ENCODE measurements at regions not wholly inside any gene's neighbourhood (a gene's known extent, or its start where the extent isn't known, plus 50 kb on each side); places are given as distances from the start of the nearest gene placed in this dataset.

- no peak for DNase-seq
- Histone ChIP-seq H3K27me3 (ENCODE audit: insufficient read depth, low read depth) (peaks cover 11% of the 10 kb centered on the region), H3K79me2 (ENCODE audit: low read depth) (no peaks in the 10 kb centered on the region), H3K4me2 (no peak overlapping the region), H3K4me3 (no peak overlapping the region), H3K4me1 (replicated peaks; ENCODE audit: insufficient read depth) (no peaks in the 10 kb centered on the region), H3K9me2 (ENCODE audit: insufficient read depth) (peaks cover under 1% of the 10 kb centered on the region; the same call in 1 of the 2 replicates), H3K9me3 (ENCODE audit: insufficient read depth, low read depth) (no peaks in the 10 kb centered on the region), H3F3A (ENCODE audit: insufficient read depth, low read depth) (no peaks in the 10 kb centered on the region), H3K36me3 (ENCODE audit: low read depth) (no peaks in the 10 kb centered on the region), H3K27ac (no peak overlapping the region), H4K20me1 (ENCODE audit: insufficient read depth) (no peaks in the 10 kb centered on the region), H2AFZ (no peak overlapping the region)
- POLR2A ChIA-PET (ENCODE audit: unreplicated experiment), result no interaction called here
- intact Hi-C loops (cut with micrococcal nuclease; ENCODE audit: unreplicated experiment), result no loop called here
- CTCF ChIA-PET, result no interaction called here
- no TSS peak for BruUV-seq (replicated peaks)
- TF ChIP-seq EZH2 (IDR thresholded peaks at IDR 0.05; ENCODE audit: low read depth) (no peak), CTCF (conservative IDR thresholded peaks at IDR 0.05) (no peak)
Measured at GRCh38 chr2:129444751-129445150, 534.7 kb upstream of the RAB6C start.

- no TSS peak for BruUV-seq (replicated peaks)
- POLR2A ChIA-PET (ENCODE audit: unreplicated experiment), result no interaction called here
Measured at GRCh38 chr2:129456691-129457090, 522.8 kb upstream of the RAB6C start.

GRCh38 chr2:129457277-129457818, 522.1 kb upstream of the RAB6C start:
- TF ChIP-seq CTCF (conservative IDR thresholded peaks at IDR 0.05) (no peak), EZH2 (IDR thresholded peaks at IDR 0.05; ENCODE audit: low read depth) (no peak)
- peaks cover 26% of the 10 kb centered on the region for H3K27me3 ChIP-seq (ENCODE audit: insufficient read depth, low read depth)
- intact Hi-C loops (cut with micrococcal nuclease; ENCODE audit: unreplicated experiment), result no loop called here
- no peak overlapping the region for H3K4me3 ChIP-seq
- DNase-seq, result no peak
- H3K27ac ChIP-seq, result no peak overlapping the region
- H4K20me1 ChIP-seq (ENCODE audit: insufficient read depth), result no peaks in the 10 kb centered on the region
- no TSS peak for BruUV-seq (replicated peaks)
- ChIA-PET CTCF (no interaction called here), POLR2A (ENCODE audit: unreplicated experiment) (no interaction called here)
- H3K4me1 ChIP-seq (replicated peaks; ENCODE audit: insufficient read depth), result no peaks in the 10 kb centered on the region
- no peaks in the 10 kb centered on the region for H3F3A ChIP-seq (ENCODE audit: insufficient read depth, low read depth)
- no peak overlapping the region for H3K4me2 ChIP-seq
- H3K36me3 ChIP-seq (ENCODE audit: low read depth), result no peaks in the 10 kb centered on the region
- no peak overlapping the region for H2AFZ ChIP-seq
- no peaks in the 10 kb centered on the region for H3K9me2 ChIP-seq (ENCODE audit: insufficient read depth)
- no peaks in the 10 kb centered on the region for H3K9me3 ChIP-seq (ENCODE audit: insufficient read depth, low read depth)
- H3K79me2 ChIP-seq (ENCODE audit: low read depth), result no peaks in the 10 kb centered on the region

More at GRCh38 chr2:129456691-129457090, 522.8 kb upstream of the RAB6C start:
- no peaks in the 10 kb centered on the region for H4K20me1 ChIP-seq (ENCODE audit: insufficient read depth)
- no peak for DNase-seq
- no peak for TF ChIP-seq CTCF (conservative IDR thresholded peaks at IDR 0.05)
- no peak for TF ChIP-seq EZH2 (IDR thresholded peaks at IDR 0.05; ENCODE audit: low read depth)
- no peaks in the 10 kb centered on the region for H3F3A ChIP-seq (ENCODE audit: insufficient read depth, low read depth)
- intact Hi-C loops (cut with micrococcal nuclease; ENCODE audit: unreplicated experiment), result no loop called here
- no peak overlapping the region for H3K4me3 ChIP-seq
- no peak overlapping the region for H2AFZ ChIP-seq
- no peak overlapping the region for H3K27ac ChIP-seq
- CTCF ChIA-PET, result no interaction called here
- no peaks in the 10 kb centered on the region for H3K4me1 ChIP-seq (replicated peaks; ENCODE audit: insufficient read depth)
- H3K27me3 ChIP-seq (ENCODE audit: insufficient read depth, low read depth), result peaks cover 26% of the 10 kb centered on the region
- H3K9me3 ChIP-seq (ENCODE audit: insufficient read depth, low read depth), result no peaks in the 10 kb centered on the region
- H3K4me2 ChIP-seq, result no peak overlapping the region
- H3K36me3 ChIP-seq (ENCODE audit: low read depth), result no peaks in the 10 kb centered on the region
- no peaks in the 10 kb centered on the region for H3K9me2 ChIP-seq (ENCODE audit: insufficient read depth)
- no peaks in the 10 kb centered on the region for H3K79me2 ChIP-seq (ENCODE audit: low read depth)
